Kidney glomerular epithelial cell (primary cell): ENCODE measurements at regions not wholly inside any gene's neighbourhood (a gene's known extent, or its start where the extent isn't known, plus 50 kb on each side); places are given as distances from the start of the nearest gene placed in this dataset.

Source experiments
- DNase-seq: peaks from one replicate; lab custom pipeline; 2025; lab: John Stamatoyannopoulos, UW

DNA sequence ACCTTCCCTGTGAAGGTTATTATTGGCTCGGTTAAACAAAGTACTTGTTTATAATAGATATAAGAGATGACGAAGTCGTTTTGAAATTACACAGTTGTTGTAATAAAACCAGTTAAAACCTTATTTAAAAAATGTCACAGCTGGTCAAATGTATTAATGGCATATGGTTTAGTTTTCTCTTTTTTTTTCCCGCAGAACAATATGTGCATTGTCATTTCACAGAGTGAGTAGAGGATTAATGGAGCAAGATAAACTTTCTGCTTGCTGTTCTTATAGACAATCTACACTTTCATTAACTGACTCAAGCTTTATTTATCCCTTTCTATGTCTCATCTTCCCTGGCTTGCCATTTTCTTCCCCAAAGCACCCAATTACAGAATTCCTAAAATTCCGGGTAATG, 404.3 kb upstream of the NPVF start:
- no peak for DNase-seq

DNA sequence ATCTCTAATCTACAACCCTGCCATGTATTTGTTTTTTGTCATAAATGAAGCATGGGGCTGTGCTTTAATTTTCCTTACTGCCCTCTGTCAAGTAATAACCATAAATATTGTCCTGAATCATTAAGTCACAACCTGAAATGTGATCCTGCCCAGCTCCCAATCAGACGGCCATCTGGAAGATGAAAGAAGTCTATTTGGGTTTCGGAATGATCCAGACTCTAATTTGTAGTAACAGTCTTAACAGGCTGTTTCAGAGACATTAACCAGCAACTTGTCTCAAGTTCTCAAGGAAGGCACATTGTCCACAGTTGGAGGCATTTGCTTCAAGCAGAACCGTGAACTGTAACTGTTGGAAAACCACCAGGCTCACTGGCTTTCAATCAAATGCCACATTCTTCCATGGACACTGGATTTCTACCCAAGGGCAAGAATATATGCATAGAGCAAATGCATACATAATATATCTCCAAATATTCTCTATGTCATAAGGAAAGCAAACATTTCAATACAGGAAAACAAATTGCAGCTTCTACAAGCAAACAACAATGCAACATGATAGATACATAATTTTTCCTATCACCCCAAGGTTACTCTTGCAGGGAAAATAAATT, 405.2 kb upstream of the NPVF start:
- no peak for DNase-seq

DNA sequence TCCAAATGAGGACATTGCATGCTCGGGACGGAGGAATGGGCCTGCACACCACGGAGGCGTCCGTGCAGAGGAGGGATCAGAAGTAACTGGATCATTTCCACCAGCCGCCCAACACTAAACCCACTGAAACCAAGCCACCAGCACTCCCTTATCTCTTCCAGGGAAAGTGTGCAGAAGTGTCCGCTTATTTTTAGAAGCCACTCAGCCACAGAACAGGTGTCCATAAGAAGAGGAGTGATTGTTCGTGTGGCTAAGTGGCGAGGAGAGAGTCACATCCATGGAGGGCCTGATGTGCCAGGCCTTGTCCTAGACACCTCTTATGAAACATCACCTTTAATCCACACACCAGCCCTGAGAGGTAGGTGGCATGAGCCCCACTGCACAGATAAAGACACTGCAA, 407.9 kb upstream of the NPVF start:
- no peak for DNase-seq

DNA sequence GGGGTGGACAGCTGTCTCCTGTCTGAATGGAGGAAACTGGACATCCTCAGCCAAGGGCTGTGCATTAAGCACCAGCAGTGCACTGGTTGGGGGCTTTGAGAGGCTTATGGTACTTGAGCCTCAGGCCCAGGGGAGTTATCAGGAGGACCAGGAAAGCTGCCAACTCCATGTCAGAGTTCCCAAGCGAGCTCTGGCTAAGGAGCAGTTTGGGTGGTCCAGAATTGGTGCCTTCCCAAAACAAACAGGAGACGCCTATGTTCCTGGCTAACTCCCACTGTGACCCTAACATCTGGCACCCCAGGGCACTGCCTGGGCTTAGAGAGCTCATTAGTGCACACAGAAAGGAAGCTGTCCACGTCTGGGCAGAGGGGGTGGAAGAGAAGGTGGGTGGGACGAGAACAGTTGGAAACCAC, 408.6 kb upstream of the NPVF start:
- no peak for DNase-seq

DNA sequence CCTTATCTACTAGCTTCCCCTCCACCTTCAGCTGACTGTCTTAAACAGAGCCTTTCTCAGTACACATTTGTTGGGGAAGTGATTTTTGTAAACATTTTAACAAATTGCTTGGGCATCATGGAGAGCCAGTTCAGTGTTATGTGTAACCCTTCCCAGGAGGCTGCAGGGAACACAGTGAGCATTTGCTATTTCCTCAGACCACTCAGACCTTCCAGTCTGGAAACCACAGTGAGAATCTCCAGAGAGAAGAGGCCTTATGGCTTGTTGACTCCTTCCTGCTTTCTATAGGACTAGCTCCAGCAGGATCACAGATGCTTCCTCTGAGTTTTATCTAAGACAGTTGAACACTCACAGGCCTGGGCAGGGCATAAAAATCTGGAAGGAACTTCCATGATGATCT, 409.8 kb upstream of the NPVF start:
- no peak for DNase-seq

DNA sequence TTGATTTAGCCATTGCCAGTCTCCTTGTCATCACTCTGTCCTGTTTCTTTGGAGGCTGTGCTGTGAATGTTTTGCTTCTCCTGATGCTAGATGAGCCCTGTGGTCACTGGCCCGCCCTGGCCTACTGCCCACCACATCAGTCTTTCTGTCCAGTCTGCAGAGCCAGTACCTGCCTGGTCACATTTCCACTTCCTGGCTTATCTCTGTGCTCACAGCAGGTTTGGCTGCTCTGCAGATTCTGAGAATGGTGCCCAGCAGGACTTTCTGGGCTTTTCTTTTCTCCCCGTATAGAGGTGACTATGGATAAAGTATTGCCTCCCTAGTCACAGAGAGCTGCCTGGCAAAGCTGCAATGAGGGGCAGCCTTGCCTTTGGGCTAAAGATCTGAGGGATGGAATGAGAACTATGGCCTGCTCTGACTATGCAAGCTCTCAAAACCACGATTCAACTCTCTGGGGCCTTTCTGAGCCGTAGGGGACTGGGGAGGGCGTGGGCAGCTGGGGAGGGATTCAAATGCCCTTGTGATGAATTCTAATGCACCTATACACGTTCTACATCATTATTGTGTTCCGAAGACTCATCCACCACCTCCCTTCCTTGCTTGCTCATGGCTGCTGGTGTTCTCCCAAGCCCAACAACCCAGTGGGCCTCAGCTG, 410.4 kb upstream of the NPVF start:
- DNase-seq: no peak

DNA sequence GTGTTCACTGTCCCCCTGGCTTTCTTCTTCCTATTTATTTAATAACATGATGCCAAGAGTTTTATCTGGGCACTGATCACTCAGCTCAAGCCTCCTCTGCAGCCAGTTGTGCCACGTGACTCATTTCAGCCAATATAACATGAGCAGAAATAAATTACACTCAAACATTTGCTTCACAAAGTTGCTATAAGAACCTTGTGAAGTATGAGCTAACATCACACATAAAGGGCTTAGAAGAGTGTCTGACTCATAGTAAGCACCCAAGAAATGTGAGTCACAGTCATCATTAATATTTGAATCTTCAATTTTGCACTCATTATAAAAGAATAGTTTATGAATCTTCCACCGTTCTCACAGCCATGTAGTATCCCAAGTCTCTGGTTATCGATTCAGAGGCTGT, 414.6 kb upstream of the NPVF start:
- peak; percentile 17 for DNase-seq

DNA sequence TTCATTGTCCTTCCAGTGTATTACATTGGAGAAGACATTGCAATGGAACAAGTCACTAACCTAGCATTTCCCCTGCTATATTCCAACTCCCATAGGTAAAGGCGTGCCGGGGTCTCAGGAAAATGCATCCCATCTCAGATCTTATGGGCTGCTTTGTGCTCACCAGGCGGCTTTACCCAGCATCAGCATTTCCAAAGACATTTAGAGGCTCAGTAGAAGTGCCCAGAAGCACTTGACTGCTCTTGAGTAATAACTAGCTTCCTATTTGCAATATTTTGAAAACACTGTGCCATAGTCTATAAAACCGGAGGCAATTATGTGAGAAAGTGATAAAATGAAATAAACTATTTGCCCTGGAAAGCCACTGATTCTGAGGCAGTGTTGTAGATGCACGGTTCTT, 415.0 kb upstream of the NPVF start:
- DNase-seq: no peak

DNA sequence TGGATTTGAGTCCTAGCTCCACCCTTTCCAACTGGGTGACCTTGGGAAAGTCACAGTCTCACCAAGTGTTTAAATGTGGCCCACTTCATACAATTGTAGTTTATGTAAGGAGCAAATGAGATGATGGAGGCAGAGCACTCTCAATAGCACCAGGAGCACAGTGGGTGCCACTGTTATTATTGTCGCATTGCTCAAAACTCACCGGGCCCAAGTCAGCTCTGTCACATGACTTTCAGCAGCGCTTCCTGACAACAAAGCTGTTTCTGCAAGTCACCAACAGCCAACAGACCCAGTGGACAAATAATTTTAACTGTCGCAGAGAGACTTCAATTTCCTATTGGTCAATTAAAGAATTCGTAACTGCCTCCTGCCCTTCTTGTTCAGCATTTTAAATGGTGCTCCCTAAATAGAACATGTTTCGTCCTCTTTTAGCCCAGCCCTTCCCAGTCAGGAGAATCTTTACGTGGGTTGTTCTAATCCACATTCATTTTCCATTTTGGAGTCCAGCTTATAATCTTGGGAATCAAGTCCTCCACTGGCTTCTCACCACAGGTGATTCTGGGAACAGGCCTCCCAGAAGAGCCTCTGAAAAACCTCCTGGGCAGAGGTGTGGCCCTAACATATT, 415.6 kb upstream of the NPVF start:
- DNase-seq: no peak

DNA sequence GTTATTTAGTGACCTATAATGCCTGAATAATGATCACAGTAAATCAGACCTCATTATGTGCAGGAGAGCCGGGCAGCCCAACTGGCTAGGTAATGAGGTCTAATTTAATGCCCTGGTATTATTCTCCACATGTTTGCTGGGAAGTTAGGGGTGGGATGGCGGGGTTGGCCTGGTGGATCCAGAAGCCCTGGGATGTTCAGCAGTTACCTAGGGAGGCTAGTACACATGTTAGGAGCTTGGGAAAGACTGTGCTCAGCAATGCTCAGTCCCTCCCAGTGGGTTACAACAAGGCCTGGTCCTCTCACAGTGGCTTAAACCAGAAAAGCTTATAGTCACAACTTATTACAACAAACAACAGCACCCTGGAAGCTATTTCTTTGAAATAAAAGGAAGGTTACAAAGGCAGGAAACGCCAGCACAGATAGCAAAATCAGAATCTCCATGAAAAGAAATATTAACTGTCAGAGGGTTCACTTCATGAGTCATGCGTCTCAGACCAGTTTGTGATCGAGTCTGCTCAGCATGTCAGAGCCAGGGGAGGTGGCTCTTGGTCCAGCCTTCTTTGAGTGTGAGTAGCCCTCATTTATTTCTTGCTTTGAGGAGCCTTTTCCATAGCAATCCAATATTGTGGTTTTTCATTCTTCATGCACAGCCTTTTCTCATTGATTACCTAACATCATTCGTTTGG, 418.6 kb upstream of the NPVF start:
- DNase-seq: no peak

DNA sequence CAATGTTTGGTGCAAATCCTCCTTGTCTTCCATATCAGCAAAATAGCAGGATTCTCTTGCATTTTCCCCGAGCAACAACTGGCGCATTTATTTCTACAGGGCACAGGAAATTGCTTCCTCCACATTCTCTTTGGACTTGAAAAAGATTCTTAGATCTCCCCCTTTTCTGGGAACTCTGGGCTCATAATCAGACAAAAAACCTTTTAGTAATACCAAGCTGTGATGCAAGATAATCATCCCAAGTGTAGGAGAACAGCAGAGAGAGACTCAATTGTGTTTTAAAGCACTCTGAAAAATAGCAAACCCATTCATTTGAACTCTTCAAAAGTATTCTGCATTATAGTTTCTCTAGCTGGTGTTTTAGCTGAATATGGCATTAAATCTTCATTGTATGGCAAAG, 419.6 kb upstream of the NPVF start:
- no peak for DNase-seq

DNA sequence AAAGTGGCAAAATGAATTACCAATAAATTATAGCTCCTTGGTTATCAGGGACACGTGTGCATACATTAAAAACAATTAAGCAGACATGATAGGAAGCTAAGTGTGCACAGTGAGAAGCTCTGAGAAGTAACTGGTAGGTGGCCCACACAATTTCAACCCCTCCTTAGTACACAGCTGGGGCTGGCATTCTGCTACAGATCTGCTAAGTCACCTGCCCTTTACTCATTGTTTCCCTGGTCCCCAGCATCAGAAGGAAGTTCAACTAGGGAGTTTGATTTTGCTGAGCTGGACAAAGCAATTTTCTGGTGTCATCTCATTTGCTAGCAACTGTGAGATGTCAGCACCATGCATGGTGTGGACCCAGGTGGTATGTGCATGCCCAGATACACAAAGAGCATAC, 424.1 kb upstream of the NPVF start:
- no peak for DNase-seq

DNA sequence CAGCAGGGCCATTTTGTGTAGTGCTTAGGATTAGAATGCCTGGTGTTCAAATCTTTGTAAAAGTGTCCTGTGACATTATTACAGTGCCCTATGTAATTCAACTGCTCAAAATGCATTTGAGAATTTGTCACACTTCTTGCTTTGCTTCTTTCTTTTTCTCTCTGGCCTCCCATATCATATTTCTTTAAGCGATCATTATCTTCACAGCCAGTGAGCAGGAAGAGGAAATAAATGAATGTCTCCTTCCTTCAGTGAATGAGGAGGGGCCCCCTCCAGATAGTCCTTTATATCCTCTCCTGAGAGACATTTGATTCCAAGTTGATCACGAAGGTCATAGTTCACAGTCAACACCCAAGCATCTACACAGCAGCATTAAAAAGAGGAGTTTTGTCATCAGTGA, 425.1 kb upstream of the NPVF start:
- no peak for DNase-seq

DNA sequence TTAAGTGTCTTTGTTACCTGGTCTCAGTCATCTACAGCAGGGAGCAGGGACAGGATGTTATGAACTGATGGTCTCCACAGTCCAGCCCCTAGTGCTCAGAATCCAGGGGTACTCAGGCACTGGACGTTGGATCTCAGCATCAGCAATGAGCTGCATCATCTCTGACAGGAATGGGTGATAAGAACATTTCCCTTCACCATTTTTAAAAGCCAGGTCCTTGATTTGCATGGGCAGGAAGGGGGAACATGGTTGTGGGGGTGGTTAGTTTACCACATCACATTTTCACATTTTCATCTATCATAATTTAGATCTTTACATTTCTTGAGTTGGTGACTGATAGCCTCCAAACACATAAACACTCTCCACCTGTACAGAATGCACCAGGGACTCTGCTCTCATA, 427.8 kb upstream of the NPVF start:
- DNase-seq: no peak

DNA sequence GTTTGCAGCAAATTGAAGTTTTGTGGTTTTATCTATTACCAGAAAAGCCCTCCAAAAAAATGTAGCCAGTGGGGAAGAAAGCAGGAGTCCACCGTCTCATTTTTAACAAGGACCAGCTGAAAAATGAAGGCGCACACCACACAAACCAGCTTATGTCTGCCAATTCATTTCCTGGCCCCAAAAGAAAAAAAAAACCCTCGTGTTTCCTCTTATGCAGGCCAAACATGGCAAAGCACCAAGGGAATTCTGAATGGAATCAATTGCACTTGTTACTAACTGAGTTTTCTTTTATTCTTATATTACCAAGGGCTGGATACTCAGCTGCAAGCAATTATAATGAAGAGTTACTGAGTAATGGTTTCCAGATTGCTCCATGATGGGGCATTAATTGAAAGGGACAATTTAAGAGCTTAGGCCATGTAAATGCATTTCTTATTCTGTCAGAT, 428.3 kb upstream of the NPVF start:
- DNase-seq: no peak

DNA sequence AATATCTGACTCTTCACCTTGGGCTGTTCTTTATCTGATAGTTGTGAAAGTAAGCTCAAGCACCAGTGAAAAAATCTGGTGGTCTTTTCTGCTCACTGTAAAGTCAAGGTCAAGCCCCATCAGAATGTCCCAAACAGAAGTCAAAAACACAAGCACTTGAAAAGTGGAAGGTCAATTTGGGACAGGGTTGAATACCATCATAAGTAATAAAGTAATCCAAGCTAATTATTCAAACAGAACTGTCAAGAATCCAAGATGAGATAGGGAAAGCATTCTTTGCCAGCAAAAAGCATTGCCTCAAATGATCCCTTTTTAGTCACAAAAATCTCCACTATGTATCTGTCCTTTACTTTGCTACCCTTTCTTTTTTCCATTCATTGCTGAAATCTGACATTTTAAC, 430.1 kb upstream of the NPVF start:
- DNase-seq: no peak

DNA sequence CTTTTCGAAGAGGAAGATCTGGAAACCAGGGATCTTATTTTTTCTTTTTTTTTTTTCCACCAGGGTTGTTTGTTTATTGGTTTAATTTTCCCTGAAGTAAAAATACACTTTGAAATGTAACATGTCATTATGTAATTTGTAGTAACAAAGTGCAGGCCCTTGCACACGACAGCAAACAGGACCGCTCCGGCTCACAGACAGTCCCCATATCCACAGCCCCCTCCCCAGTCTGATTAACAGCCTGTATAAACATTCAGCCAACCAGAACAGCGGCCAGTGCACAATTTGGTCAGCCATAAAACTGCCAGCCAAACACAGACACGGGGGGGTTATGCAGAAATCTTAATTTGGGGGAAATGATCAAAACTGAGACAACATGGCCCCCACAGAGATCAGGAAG, 431.6 kb upstream of the NPVF start:
- DNase-seq: no peak

DNA sequence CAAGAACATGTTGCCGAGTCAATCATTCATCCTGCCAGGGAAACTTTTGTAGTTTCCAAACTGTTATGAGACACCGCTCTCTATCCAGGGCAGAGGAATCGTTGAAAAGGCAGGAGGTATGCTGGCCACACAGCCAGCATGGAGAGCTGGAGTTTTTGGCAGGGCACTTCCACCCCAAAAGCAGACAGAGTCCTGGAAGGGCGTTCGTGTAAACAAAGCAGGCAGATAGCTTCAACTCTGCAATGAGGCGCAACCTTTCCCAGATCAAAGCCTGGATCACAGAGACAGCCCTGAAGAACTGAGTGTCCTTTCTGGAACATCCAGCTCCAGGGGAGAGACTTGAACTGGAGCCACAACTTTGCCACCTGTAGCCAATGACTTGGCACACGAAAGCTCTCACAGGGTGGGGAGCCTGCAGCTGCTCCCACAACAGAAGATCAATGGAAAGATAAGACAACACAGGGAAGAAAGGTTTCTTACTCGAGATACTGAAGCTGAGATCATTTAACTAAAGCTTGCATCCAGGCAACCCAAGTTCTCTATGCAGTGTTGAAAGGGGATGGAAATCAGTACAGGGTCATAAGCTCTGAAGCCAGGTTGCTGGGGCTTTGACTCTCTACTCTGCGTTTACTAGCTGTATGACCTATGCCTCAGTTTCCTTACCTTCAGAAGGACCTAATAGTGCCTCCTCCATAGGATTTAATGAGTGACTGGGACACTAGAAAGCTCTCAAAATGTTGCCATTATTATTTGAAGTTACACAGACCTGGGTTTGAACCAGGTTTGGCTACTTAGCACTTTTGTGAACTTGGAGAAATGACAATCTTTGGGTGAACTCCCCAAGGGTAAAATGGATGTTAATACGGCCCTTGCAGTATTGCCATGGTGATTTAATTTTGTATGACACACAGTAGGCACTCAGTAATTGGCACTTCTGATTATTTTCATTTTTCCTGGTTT, 434.8 kb upstream of the NPVF start:
- DNase-seq: no peak

DNA sequence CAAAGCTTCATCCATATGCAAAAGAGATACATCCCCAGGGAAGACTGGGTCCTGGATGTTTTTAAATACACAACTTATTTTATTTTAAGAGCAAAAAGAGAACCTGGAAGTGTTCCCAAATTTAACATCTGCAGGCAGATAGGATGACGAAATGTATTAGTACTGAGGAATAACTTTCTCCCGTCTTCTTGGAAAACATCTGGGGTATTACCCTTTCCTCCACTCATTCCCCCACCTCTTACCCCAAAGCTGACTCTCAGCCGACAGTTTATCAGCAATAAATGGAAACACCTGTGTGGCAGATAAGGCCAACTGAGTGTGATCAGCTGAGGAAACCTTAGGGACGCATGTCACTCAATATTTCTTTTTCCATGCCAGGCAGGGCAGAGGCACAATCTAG, 435.6 kb upstream of the NPVF start:
- no peak for DNase-seq

DNA sequence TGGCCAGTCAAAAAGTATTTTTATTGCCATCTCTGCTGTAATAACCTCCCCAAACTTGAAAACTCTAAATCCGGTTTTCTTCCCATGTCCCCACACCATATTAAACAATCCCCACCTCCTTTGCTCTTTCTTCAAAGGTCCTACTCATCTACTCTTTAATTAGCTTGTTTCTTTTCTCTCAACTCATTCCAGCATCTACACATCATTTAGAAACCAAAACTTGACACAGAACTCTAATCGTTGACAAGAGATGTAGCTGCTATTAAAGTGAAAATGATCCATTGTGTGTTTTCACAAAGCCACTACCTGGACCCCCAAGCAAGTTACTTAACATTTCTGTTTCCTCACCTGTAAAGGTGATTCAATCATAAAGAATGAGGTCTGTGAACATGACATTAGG, 436.3 kb upstream of the NPVF start:
- no peak for DNase-seq

DNA sequence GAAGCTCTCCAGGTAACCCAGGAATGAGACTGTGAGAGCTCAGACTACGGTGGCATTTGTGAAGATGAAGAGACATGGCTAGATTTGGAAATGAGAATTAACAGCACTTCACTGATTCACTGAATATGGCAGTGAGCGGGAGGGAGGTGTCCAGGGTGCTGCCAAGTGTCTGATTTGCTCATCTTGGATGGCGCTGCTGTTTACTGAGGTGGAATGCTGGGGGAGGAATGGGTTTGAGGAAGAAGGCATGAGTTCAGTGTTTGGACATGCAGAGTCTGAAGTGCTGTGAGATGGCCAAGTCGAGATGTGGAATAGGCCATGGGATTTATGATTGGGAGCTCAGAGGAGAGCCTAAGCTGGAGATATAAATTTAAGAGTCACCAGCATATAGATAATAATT, 437.1 kb upstream of the NPVF start:
- DNase-seq: no peak
